OCI-LY3 (cell line): ENCODE measurements at regions not wholly inside any gene's neighbourhood (a gene's known extent, or its start where the extent isn't known, plus 50 kb on each side); places are given as distances from the start of the nearest gene placed in this dataset.

Experiments used
- H2AFZ ChIP-seq: fragments of 200-600, 300-600 bp; shearing (Covaris generic); 2 replicates; pipeline ENCODE4 v1.6.0; 2014; ENCODE audit warnings: antibody characterized with exemption, low read depth, low read length
- H3K27ac ChIP-seq: fragments of 200-600, 300-600 bp; sonication (generic); 2 replicates; pipeline ENCODE4 v1.5.1; 2014; ENCODE audit warnings: mild to moderate bottlenecking, low read length, moderate library complexity, mixed read lengths
- H3K27me3 ChIP-seq: fragments of 200-600, 300-600 bp; sonication (generic); 2 replicates; pipeline ENCODE4 v1.6.1; 2014; ENCODE audit warnings: low read depth, low read length, mixed read lengths
- H3K36me3 ChIP-seq: fragments of 200-600, 300-600 bp; sonication (generic); replicated peaks from 2 replicates; pipeline ENCODE3; 2014; ENCODE audit warnings: low read depth, low read length, mixed read lengths
- H3K4me1 ChIP-seq: fragments of 300-600, 200-600 bp; sonication (generic); 2 replicates; pipeline ENCODE4 v1.6.1; 2014; ENCODE audit warnings: low read length, mixed read lengths
- H3K4me2 ChIP-seq: fragments of 200-600, 300-600 bp; sonication (generic); 2 replicates; pipeline ENCODE4 v1.6.1; 2014; ENCODE audit warnings: low read length, mixed read lengths
- H3K4me3 ChIP-seq: fragments of 300-600, 200-600 bp; sonication (generic); 2 replicates; pipeline ENCODE4 v1.5.1; 2014; ENCODE audit warnings: antibody characterized with exemption, mild to moderate bottlenecking, low read length, moderate library complexity
- H3K79me2 ChIP-seq: fragments of 300-600, 200-600 bp; shearing (Covaris generic); 2 replicates; pipeline ENCODE4 v1.6.1; 2014; ENCODE audit warnings: mild to moderate bottlenecking, low read length, mixed read lengths
- H3K9ac ChIP-seq: fragments of 300-600, 200-600 bp; shearing (Covaris generic); 2 replicates; pipeline ENCODE4 v1.6.0; 2014; ENCODE audit warnings: mild to moderate bottlenecking, low read length, moderate library complexity
- H3K9me3 ChIP-seq: fragments of 200-600, 300-600 bp; shearing (Covaris generic); 2 replicates; pipeline ENCODE4 v1.6.1; 2014; ENCODE audit warnings: low read length, mixed read lengths; ENCODE audit not compliant: insufficient read depth
- H4K20me1 ChIP-seq: fragments of 200-600, 300-600 bp; sonication (generic); 2 replicates; pipeline ENCODE4 v1.6.1; 2016; ENCODE audit warnings: low read length, mixed read lengths; ENCODE audit not compliant: insufficient read depth
- CTCF ChIP-seq: fragments of 200-600, 300-600 bp; sonication (generic); IDR thresholded peaks from 2 replicates; pipeline ENCODE4 v1.5.1; 2014; ENCODE audit warnings: antibody characterized with exemption, low read length, low read depth
- EZH2phosphoT487 ChIP-seq: fragments of 200-600 bp; shearing (Covaris generic); IDR thresholded peaks from 2 replicates; pipeline ENCODE4 v1.6.1; 2018; ENCODE audit warnings: antibody characterized with exemption, mixed run types, low read depth

DNA sequence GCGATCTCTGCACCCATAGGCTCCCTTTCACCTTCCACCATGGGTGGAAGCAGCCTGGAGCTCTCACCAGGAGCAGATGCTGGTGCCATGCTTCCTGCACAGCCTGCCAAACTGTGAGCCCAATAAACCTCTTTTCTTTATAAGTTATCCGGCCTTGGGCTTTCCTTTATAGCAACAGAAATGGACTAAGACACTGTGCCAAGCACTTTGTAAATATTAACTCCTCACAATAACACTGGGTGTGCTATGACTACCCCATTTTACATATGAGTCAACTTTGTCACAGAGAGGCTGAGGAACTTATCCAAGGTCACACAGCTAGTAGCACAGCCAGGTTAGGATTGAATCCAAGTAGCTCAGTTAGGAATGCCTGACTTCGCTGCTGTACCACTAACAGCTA is 79.7 kb upstream of the KCNMA1 start:
- Histone ChIP-seq H3K4me1 (peaks cover 32% of the 10 kb centered on the region), H4K20me1 (no peaks in the 10 kb centered on the region), H3K79me2 (no peaks in the 10 kb centered on the region), H3K9ac (no peak overlapping the region), H3K27me3 (no peaks in the 10 kb centered on the region), H3K4me2 (no peak overlapping the region), H3K4me3 (no peak overlapping the region), H3K27ac (no peak overlapping the region), H3K9me3 (no peaks in the 10 kb centered on the region), H2AFZ (no peak overlapping the region), H3K36me3 (no peaks in the 10 kb centered on the region)
- TF ChIP-seq EZH2phosphoT487 = no peak
- no peak for TF ChIP-seq CTCF

- Histone ChIP-seq H3K9ac (no peak overlapping the region), H3K4me3 (no peak overlapping the region), H3K27me3 (no peaks in the 10 kb centered on the region), H3K36me3 (no peaks in the 10 kb centered on the region), H3K27ac (no peak overlapping the region), H3K4me2 (no peak overlapping the region), H3K4me1 (peaks cover 39% of the 10 kb centered on the region), H3K9me3 (no peaks in the 10 kb centered on the region), H2AFZ (no peak overlapping the region), H3K79me2 (no peaks in the 10 kb centered on the region), H4K20me1 (no peaks in the 10 kb centered on the region)
- TF ChIP-seq CTCF (no peak), EZH2phosphoT487 (no peak)
Observed at GRCh38 chr10:77716458-77717317, 79.1 kb upstream of the KCNMA1 start.

- H3K36me3 ChIP-seq = no peaks in the 10 kb centered on the region
- no peaks in the 10 kb centered on the region for H4K20me1 ChIP-seq
- no peak overlapping the region for H2AFZ ChIP-seq
- peak overlapping the region; percentile 23; the same call in 1 of the 2 replicates for H3K4me2 ChIP-seq
- no peak overlapping the region for H3K4me3 ChIP-seq
- H3K4me1 ChIP-seq = peaks cover 48% of the 10 kb centered on the region
- TF ChIP-seq EZH2phosphoT487 (no peak), CTCF (no peak)
- no peaks in the 10 kb centered on the region for H3K9me3 ChIP-seq
- peaks cover 2% of the 10 kb centered on the region for H3K79me2 ChIP-seq
- H3K9ac ChIP-seq = no peak overlapping the region
- H3K27ac ChIP-seq = no peak overlapping the region
- H3K27me3 ChIP-seq = no peaks in the 10 kb centered on the region
Observed at GRCh38 chr10:77715536-77715935, 77.9 kb upstream of the KCNMA1 start.

- Histone ChIP-seq H2AFZ (peak overlapping the region; percentile 31; the same call in 1 of the 2 replicates), H3K9ac (peak overlapping the region; percentile 3; the same call in 1 of the 2 replicates), H3K27ac (no peak overlapping the region), H3K4me3 (no peak overlapping the region), H3K4me1 (peaks cover 53% of the 10 kb centered on the region), H3K36me3 (no peaks in the 10 kb centered on the region), H3K27me3 (no peaks in the 10 kb centered on the region), H3K4me2 (peak overlapping the region; percentile 23), H3K79me2 (peaks cover 7% of the 10 kb centered on the region), H4K20me1 (no peaks in the 10 kb centered on the region), H3K9me3 (no peaks in the 10 kb centered on the region)
- TF ChIP-seq CTCF = peak; percentile 64
- no peak for TF ChIP-seq EZH2phosphoT487
Observed at GRCh38 chr10:77715088-77715487, 77.5 kb upstream of the KCNMA1 start.
